ENCODE measurements at regions not wholly inside any gene's neighbourhood (a gene's known extent, or its start where the extent isn't known, plus 50 kb on each side); places are given as distances from the start of the nearest gene placed in this dataset.

DNA sequence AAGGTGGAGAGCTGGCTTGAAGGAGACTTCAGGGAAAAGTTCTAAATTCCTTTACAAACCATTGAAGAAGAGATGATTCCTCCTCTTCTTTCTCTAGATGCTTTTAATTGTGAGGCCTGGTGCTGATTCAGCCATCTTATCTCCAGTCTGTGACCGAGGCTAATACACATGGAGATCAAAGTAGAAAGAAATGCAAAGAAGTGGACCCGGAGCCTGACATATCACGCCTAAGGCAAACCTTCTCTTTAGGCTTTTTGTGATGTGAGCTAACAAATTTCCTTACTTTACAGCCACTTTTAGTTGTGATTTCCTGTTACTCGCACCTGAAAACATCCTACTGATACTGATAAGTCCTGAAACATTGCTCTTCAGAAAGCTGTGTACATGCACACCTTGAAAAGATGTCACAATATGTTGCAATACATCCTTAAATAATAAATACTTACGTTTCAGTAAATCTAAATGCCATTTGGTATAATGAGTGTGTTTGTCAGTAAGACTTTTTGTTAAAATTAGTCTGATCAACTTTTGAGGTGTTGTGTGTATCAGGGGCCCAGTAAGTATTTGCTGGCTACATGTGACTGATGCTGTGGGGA lies 192.4 kb downstream of the BAMBI start:
- no peaks in the 10 kb centered on the region for H3K27me3 ChIP-seq (ENCODE audit: control insufficient read depth, low read length)
- H3K36me3 ChIP-seq (ENCODE audit: control insufficient read depth, low read length) = no peaks in the 10 kb centered on the region
- no peaks in the 10 kb centered on the region for H3K9me3 ChIP-seq (ENCODE audit: control insufficient read depth, insufficient read depth, low read length)
- TF ChIP-seq EZH2phosphoT487 (IDR thresholded peaks at IDR 0.05; ENCODE audit: borderline replicate concordance, low read length) = no peak
- TF ChIP-seq, protein P1, sequence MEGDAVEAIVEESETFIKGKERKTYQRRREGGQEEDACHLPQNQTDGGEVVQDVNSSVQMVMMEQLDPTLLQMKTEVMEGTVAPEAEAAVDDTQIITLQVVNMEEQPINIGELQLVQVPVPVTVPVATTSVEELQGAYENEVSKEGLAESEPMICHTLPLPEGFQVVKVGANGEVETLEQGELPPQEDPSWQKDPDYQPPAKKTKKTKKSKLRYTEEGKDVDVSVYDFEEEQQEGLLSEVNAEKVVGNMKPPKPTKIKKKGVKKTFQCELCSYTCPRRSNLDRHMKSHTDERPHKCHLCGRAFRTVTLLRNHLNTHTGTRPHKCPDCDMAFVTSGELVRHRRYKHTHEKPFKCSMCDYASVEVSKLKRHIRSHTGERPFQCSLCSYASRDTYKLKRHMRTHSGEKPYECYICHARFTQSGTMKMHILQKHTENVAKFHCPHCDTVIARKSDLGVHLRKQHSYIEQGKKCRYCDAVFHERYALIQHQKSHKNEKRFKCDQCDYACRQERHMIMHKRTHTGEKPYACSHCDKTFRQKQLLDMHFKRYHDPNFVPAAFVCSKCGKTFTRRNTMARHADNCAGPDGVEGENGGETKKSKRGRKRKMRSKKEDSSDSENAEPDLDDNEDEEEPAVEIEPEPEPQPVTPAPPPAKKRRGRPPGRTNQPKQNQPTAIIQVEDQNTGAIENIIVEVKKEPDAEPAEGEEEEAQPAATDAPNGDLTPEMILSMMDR (IDR thresholded peaks at IDR 0.05; ENCODE audit: low read depth, low read length, poor library complexity, severe bottlenecking) = no peak
- H3K4me1 ChIP-seq (ENCODE audit: control insufficient read depth, low read length) = no peaks in the 10 kb centered on the region
- no peak overlapping the region for H3K4me3 ChIP-seq (ENCODE audit: low read length)
- H3K9me2 ChIP-seq (replicated peaks; ENCODE audit: control insufficient read depth, low read length) = no peaks in the 10 kb centered on the region
- H3F3A ChIP-seq (ENCODE audit: control insufficient read depth, insufficient read depth) = no peaks in the 10 kb centered on the region
- H3K27ac ChIP-seq (ENCODE audit: low read depth, low read length) = no peak overlapping the region
- no peaks in the 10 kb centered on the region for H4K20me1 ChIP-seq (ENCODE audit: control insufficient read depth, insufficient read depth, low read depth, low read length)
- no peak overlapping the region for H3K4me2 ChIP-seq (ENCODE audit: low read length)
- H3K79me2 ChIP-seq (ENCODE audit: control insufficient read depth, low read length) = no peaks in the 10 kb centered on the region

DNA sequence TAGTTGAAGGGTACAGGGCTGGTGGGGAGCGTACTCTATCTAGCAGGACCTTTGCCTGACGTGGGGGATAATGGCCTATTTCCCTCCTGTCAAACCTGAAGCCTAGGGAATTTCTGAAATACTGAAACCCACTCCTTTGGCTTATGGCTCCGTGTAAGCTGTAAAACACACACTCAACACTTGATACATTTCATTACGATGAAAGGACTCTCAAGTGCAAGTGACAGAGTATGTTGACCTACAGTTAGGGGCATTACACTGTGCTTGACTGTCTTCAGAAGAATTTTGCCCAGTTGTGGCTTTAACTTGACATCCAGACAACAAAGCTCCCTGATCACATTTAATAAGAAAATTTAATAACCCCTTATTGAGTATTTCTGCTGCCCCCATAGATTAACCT lies 194.3 kb downstream of the BAMBI start:
- Histone ChIP-seq H3K36me3 (ENCODE audit: control insufficient read depth, low read length) (no peaks in the 10 kb centered on the region), H3K4me2 (ENCODE audit: low read length) (no peak overlapping the region), H3K4me3 (ENCODE audit: low read length) (no peak overlapping the region), H3F3A (ENCODE audit: control insufficient read depth, insufficient read depth) (no peaks in the 10 kb centered on the region), H3K4me1 (ENCODE audit: control insufficient read depth, low read length) (no peaks in the 10 kb centered on the region), H3K79me2 (ENCODE audit: control insufficient read depth, low read length) (no peaks in the 10 kb centered on the region), H4K20me1 (ENCODE audit: control insufficient read depth, insufficient read depth, low read depth, low read length) (no peaks in the 10 kb centered on the region), H3K27me3 (ENCODE audit: control insufficient read depth, low read length) (no peaks in the 10 kb centered on the region), H3K9me2 (replicated peaks; ENCODE audit: control insufficient read depth, low read length) (no peaks in the 10 kb centered on the region), H3K27ac (ENCODE audit: low read depth, low read length) (no peak overlapping the region), H3K9me3 (ENCODE audit: control insufficient read depth, insufficient read depth, low read length) (no peaks in the 10 kb centered on the region)
- TF ChIP-seq, protein P1 (IDR thresholded peaks at IDR 0.05; ENCODE audit: low read depth, low read length, poor library complexity, severe bottlenecking) = no peak
- no peak for TF ChIP-seq EZH2phosphoT487 (IDR thresholded peaks at IDR 0.05; ENCODE audit: borderline replicate concordance, low read length)

DNA sequence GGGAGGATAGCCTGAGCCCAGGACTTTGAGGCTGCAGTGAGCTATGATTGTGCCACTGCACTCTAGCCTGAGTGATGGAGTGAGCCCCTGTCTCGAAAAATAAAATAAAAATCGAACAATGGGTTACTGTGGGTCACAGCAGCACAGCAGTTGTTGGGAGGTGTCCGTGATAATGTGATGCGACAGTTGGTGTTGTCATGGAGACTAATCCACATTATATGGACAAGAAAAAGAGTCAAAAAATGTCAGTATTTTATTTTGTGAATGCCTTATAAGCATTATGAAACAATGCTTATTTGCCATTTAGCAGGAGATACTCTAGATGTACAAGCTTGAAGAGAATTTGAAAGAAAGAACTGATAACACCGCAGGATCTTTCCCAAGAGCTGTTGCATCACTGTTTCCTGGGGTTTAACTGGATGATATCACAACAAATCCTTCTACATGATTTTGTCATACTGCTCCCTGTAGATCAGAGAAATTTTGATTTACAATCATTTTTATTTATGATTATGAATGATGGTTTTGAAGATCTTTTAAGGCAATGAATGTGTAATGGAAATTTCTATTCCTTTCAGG lies 195.4 kb downstream of the BAMBI start:
- Histone ChIP-seq H3K4me2 (ENCODE audit: low read length) (no peak overlapping the region), H4K20me1 (ENCODE audit: control insufficient read depth, insufficient read depth, low read depth, low read length) (no peaks in the 10 kb centered on the region), H3K27ac (ENCODE audit: low read depth, low read length) (no peak overlapping the region), H3K79me2 (ENCODE audit: control insufficient read depth, low read length) (no peaks in the 10 kb centered on the region), H3K36me3 (ENCODE audit: control insufficient read depth, low read length) (no peaks in the 10 kb centered on the region), H3K27me3 (ENCODE audit: control insufficient read depth, low read length) (no peaks in the 10 kb centered on the region), H3K9me3 (ENCODE audit: control insufficient read depth, insufficient read depth, low read length) (no peaks in the 10 kb centered on the region), H3K4me3 (ENCODE audit: low read length) (no peak overlapping the region), H3F3A (ENCODE audit: control insufficient read depth, insufficient read depth) (no peaks in the 10 kb centered on the region), H3K4me1 (ENCODE audit: control insufficient read depth, low read length) (no peaks in the 10 kb centered on the region), H3K9me2 (replicated peaks; ENCODE audit: control insufficient read depth, low read length) (no peaks in the 10 kb centered on the region)
- TF ChIP-seq, protein P1 (IDR thresholded peaks at IDR 0.05; ENCODE audit: low read depth, low read length, poor library complexity, severe bottlenecking) = no peak
- TF ChIP-seq EZH2phosphoT487 (IDR thresholded peaks at IDR 0.05; ENCODE audit: borderline replicate concordance, low read length) = no peak

Data from DOHH2 (cell line).